Calu3 (cell line): ENCODE measurements at regions not wholly inside any gene's neighbourhood (a gene's known extent, or its start where the extent isn't known, plus 50 kb on each side); places are given as distances from the start of the nearest gene placed in this dataset.

Experiments
- BruUV-seq: library from RNA; stranded (reverse); fragments of 400-500 nt; replicated peaks from 2 replicates; lab custom pipeline; 2021; lab: Mats Ljungman, UMichigan
- CTCF ChIA-PET: fragments of 300-600 bp; sonication (Branson Sonifier 250); formaldehyde crosslinking; loops from one replicate; lab custom pipeline; 2022; ENCODE audit warnings: antibody characterized with exemption; lab: Charles Lee
- DNase-seq: peaks from one replicate; pipeline ENCODE4 v3.0.0; 2022
- H3K27ac Mint-ChIP-seq: one replicate; pipeline ENCODE4 v1.8.0; 2022; ENCODE audit warnings: mixed read lengths; ENCODE audit not compliant: unreplicated experiment
- H3K27me3 Mint-ChIP-seq: one replicate; pipeline ENCODE4 v1.8.0; 2022; ENCODE audit warnings: mixed read lengths; ENCODE audit not compliant: unreplicated experiment
- H3K36me3 Mint-ChIP-seq: one replicate; pipeline ENCODE4 v1.8.0; 2022; ENCODE audit warnings: mild to moderate bottlenecking, moderate library complexity, mixed read lengths; ENCODE audit not compliant: insufficient read depth, unreplicated experiment
- H3K4me1 Mint-ChIP-seq: one replicate; pipeline ENCODE4 v1.8.0; 2022; ENCODE audit warnings: mild to moderate bottlenecking, low read depth, mixed read lengths; ENCODE audit not compliant: unreplicated experiment
- H3K4me3 Mint-ChIP-seq: one replicate; pipeline ENCODE4 v1.8.0; 2022; ENCODE audit warnings: mild to moderate bottlenecking, low read depth, moderate library complexity, mixed read lengths; ENCODE audit not compliant: unreplicated experiment
- H3K9me3 Mint-ChIP-seq: one replicate; pipeline ENCODE4 v1.8.0; 2022; ENCODE audit warnings: low read depth, mixed read lengths; ENCODE audit not compliant: unreplicated experiment
- intact Hi-C: fragments of 100-400 bp; cut with micrococcal nuclease; formaldehyde crosslinking; loops from one replicate; pipeline ENCODE4 v1.10.0; 2022; ENCODE audit not compliant: unreplicated experiment
- TF ChIP-seq, protein P1 (sequence below): fragments of 200-600 bp; IDR thresholded peaks from one replicate; pipeline ENCODE4 v1.8.0; 2022; ENCODE audit warnings: antibody characterized with exemption; ENCODE audit not compliant: unreplicated experiment

DNA sequence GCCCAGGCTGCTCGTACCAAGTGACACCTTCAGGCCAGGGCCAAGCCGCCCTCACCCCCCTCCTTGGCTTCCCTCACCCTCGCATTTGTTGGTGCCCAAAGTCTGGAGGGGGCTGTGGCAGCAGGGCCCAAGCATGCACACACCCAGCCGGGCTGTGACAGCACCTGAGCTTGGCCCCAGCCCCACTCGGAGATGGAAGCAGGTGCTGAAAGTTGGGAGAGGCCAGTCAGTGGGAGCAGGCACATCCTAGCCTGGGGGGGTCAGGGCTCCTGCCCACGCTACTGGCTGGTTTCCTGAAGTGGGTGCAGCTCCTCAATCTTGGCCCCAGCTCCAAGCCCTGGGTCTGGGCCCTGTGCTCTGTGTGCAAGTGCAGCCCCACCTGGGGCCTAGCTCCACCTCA is 228.0 kb downstream of the RDH14 start:
- TF ChIP-seq, protein P1, sequence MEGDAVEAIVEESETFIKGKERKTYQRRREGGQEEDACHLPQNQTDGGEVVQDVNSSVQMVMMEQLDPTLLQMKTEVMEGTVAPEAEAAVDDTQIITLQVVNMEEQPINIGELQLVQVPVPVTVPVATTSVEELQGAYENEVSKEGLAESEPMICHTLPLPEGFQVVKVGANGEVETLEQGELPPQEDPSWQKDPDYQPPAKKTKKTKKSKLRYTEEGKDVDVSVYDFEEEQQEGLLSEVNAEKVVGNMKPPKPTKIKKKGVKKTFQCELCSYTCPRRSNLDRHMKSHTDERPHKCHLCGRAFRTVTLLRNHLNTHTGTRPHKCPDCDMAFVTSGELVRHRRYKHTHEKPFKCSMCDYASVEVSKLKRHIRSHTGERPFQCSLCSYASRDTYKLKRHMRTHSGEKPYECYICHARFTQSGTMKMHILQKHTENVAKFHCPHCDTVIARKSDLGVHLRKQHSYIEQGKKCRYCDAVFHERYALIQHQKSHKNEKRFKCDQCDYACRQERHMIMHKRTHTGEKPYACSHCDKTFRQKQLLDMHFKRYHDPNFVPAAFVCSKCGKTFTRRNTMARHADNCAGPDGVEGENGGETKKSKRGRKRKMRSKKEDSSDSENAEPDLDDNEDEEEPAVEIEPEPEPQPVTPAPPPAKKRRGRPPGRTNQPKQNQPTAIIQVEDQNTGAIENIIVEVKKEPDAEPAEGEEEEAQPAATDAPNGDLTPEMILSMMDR = no peak
- BruUV-seq = no TSS peak
- intact Hi-C loops = no loop called here
- Mint-ChIP-seq H3K27me3 (no peaks in the 10 kb centered on the region), H3K4me1 (no peaks in the 10 kb centered on the region), H3K27ac (no peak overlapping the region), H3K4me3 (no peak overlapping the region), H3K36me3 (no peaks in the 10 kb centered on the region), H3K9me3 (peaks cover 2% of the 10 kb centered on the region)
- CTCF ChIA-PET = no interaction called here
- no peak for DNase-seq

DNA sequence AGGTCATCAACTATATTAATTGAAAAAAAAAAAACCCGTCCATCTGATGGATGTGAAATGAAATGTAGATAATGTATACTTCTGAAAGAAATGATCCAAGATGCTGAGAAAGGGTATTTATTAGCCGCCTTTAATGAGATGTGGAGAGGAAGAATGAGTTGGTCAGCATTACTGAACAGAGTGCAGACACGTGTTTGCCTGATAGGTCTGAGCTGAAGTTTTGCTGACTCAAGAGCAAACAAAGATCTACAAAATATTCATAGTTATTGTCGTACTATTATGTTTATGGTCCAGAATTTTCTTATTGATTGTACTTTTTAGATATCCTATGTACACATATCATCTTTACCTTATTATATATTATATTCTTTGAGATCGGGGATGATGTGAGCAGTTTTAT is 235.3 kb downstream of the RDH14 start:
- TF ChIP-seq, protein P1 = no peak
- intact Hi-C loops = no loop called here
- no peaks in the 10 kb centered on the region for H3K36me3 Mint-ChIP-seq
- H3K9me3 Mint-ChIP-seq = peaks cover 2% of the 10 kb centered on the region
- CTCF ChIA-PET = no interaction called here
- no TSS peak for BruUV-seq
- no peaks in the 10 kb centered on the region for H3K4me1 Mint-ChIP-seq
- no peak overlapping the region for H3K4me3 Mint-ChIP-seq
- no peak overlapping the region for H3K27ac Mint-ChIP-seq
- H3K27me3 Mint-ChIP-seq = no peaks in the 10 kb centered on the region
- DNase-seq = no peak

DNA sequence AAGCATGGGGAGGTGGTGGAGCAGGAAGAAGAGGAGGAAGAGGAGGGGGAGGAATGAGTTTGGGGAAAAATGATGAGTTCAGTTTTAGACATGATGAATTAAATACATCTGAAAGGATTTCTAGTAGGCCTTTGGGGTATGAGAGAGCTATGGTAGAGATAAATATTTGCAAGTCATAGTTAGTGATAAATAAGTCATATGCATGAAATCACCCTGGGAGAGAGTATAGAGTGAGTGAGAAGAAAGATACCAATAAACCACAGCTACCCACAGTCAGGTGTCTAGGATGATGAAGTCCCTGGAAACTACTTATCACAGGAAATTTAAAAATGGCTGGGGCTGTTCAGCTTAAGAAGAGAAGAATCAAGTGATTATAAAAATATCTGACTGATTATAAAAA is 240.5 kb downstream of the RDH14 start:
- CTCF ChIA-PET = interaction anchor here (0.5 kb wide), 1 partner anchor 20 kb away, joined by 3 read pairs; no protein-coding TSS in a partner anchor
- no peaks in the 10 kb centered on the region for H3K27me3 Mint-ChIP-seq
- H3K27ac Mint-ChIP-seq = no peak overlapping the region
- intact Hi-C loops = no loop called here
- TF ChIP-seq, protein P1 = no peak
- no peaks in the 10 kb centered on the region for H3K4me1 Mint-ChIP-seq
- H3K9me3 Mint-ChIP-seq = peaks cover 8% of the 10 kb centered on the region
- BruUV-seq = no TSS peak
- DNase-seq = no peak
- no peaks in the 10 kb centered on the region for H3K36me3 Mint-ChIP-seq
- no peak overlapping the region for H3K4me3 Mint-ChIP-seq

DNA sequence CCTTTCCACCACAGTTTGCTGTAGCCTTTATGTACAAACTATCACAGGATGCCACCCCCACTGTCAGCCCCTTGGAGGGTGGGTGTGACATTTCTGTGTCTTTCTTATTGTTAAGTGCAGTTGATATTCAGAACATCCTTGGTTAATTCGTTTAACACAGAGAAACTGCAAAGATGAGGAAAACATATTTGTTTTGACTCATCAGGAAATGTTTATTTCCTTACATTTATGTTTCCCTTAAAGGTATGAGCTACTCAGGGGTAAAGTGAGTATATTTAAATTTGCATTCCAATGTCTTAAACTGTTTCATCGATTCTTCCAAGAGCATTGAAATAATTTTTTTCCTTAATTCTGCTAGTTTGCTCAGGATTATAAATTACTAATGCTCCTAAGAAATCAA is 243.4 kb downstream of the RDH14 start:
- Mint-ChIP-seq H3K36me3 (no peaks in the 10 kb centered on the region), H3K9me3 (peaks cover 8% of the 10 kb centered on the region), H3K4me3 (no peak overlapping the region), H3K27ac (no peak overlapping the region), H3K4me1 (no peaks in the 10 kb centered on the region), H3K27me3 (no peaks in the 10 kb centered on the region)
- CTCF ChIA-PET = no interaction called here
- TF ChIP-seq, protein P1 = no peak
- intact Hi-C loops = no loop called here
- DNase-seq = no peak
- no TSS peak for BruUV-seq

DNA sequence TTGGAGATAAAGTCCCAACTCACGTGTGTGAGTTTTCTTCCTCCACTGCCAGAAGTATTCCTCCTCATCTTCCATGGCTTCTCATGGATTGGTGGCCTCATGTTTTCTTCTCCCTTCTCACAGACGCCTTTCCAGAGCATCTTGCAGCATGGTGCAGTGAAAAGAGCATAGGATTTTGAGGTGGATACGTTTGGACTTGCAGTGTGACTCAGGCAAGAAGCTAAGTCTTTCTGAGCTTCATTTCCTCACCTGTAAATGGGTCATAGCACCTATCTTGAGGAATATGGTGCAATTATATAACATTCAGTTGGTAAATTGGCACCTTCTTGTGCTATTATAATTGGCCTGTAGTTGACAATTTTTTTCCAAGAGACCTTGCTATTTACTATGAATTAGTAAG is 247.6 kb downstream of the RDH14 start:
- CTCF ChIA-PET = no interaction called here

More for the DNA sequence above, 247.6 kb downstream of the RDH14 start:
- no TSS peak for BruUV-seq
- TF ChIP-seq, protein P1 = no peak
- no peaks in the 10 kb centered on the region for H3K36me3 Mint-ChIP-seq
- peaks cover 2% of the 10 kb centered on the region for H3K9me3 Mint-ChIP-seq
- H3K4me1 Mint-ChIP-seq = peaks cover 13% of the 10 kb centered on the region
- no peak overlapping the region for H3K27ac Mint-ChIP-seq
- no peak for DNase-seq
- no peak overlapping the region for H3K4me3 Mint-ChIP-seq
- H3K27me3 Mint-ChIP-seq = no peaks in the 10 kb centered on the region
- intact Hi-C loops = no loop called here
